ENCODE measurements at regions not wholly inside any gene's neighbourhood (a gene's known extent, or its start where the extent isn't known, plus 50 kb on each side); places are given as distances from the start of the nearest gene placed in this dataset.

DNA sequence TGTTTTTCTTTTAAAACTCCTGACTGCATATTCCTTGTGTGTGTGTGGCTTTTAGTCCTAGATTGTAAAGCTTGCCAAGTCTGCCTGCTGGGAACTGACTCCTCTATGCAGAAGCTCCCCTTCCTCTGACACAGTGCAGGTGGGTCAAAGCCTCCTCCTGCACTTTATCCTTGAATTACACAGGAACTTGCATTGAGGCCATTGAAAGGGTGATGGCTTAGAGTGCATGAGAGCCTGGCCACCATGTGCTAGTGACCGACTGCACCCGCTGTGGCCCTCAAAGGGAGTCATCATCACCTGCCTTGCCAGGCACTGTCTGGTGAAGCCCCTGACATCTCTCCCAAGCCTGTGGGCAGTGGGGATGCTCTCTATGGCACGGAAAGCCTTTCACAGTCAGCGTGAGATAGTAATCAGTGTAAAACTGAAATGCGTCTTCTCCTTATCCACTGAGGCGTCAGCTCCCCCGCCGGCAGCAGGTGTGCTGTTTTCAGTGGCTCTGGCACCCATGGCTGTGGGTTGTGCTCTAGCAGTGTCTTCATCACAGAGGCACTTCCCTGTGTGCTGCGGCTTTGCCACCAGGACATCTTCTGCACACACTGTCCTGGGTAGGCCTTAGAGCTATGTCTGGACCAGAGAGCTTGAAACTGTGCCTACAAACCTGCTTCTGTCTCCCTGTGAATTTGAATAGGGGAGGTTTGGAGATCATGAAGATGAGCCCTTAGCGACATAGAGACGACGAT is 87.9 kb downstream of the THBS2 start:
- 40 to 100% methylated on average over 1 to 2 of the region's 12 CpGs for WGBS, 2 donors (ENCODE audit: low coverage in 1 of 2)
- TF ChIP-seq POLR2AphosphoS5 (IDR thresholded peaks at IDR 0.05) = no peak
- no peak for TF ChIP-seq EP300 (IDR thresholded peaks at IDR 0.05)
- TF ChIP-seq POLR2A (IDR thresholded peaks at IDR 0.05) = no peak
- no peak for TF ChIP-seq CTCF (IDR thresholded peaks at IDR 0.05)
- no peak overlapping the region for H3K4me3 ChIP-seq

DNA sequence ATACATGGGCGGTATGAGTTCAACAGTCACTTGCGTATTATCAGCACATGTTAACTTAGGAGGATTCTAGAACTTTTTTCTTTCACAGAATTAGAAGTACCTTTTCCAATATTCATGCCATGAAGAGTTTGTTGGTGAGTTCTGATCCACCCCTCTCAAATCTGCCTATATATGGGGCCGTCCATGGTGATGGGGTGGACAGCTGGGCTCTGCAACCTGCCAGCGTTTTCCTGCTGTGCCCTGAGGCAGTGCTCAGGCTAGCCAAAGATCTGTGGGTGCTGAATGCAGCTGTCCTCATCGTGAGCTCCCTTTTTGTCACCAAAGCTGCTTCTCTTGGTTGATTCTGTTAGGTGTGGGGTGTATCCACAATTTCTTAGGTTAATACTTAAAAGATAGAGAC is 88.7 kb downstream of the THBS2 start:
- Histone ChIP-seq H3K9me3 (no peaks in the 10 kb centered on the region), H3K4me3 (no peak overlapping the region), H3K36me3 (no peaks in the 10 kb centered on the region), H3K4me1 (peaks cover 0 to 7% (median 4%) of the 10 kb centered on the region in 3 donors), H3K27me3 (no peaks in the 10 kb centered on the region), H3K27ac (no peak overlapping the region)
- ATAC-seq = no peak
- no peak for TF ChIP-seq CTCF (IDR thresholded peaks at IDR 0.05)
- no peak for TF ChIP-seq EP300 (IDR thresholded peaks at IDR 0.05)
- TF ChIP-seq POLR2A (IDR thresholded peaks at IDR 0.05) = no peak
- TF ChIP-seq POLR2AphosphoS5 (IDR thresholded peaks at IDR 0.05) = no peak
- 70 to 100% methylated on average over 2 to 5 of the region's 5 CpGs for WGBS, 2 donors (ENCODE audit: low coverage in 1 of 2)

More for the DNA sequence above, 87.9 kb downstream of the THBS2 start:
- H3K36me3 ChIP-seq = no peaks in the 10 kb centered on the region
- no peaks in the 10 kb centered on the region for H3K27me3 ChIP-seq
- H3K27ac ChIP-seq = no peak overlapping the region
- peaks cover 0 to 7% (median 4%) of the 10 kb centered on the region in 3 donors for H3K4me1 ChIP-seq
- ATAC-seq = no peak
- no peaks in the 10 kb centered on the region for H3K9me3 ChIP-seq

DNA sequence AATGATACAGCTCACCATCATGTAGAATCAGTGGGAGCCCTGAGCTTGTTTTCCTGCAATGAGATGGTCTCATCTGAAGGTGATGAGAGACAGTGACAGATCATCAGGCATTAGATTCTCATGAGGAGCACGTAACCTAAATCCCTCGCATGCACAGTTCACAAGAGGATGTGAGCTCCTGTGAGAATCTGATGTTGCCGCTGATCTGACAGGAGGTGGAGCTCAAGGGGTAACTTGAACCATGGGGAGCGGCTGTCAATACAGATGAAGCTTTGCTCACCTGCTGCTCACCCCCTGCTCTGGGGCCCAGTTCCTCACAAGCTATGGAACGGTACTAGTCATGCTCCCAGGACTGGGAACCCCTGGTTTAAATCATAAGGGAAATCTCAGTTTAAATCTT is 89.2 kb downstream of the THBS2 start:
- TF ChIP-seq POLR2A (IDR thresholded peaks at IDR 0.05) (no peak), POLR2AphosphoS5 (IDR thresholded peaks at IDR 0.05) (no peak), EP300 (IDR thresholded peaks at IDR 0.05) (no peak), CTCF (IDR thresholded peaks at IDR 0.05) (no peak)
- Histone ChIP-seq H3K9me3 (no peaks in the 10 kb centered on the region), H3K4me3 (no peak overlapping the region), H3K36me3 (no peaks in the 10 kb centered on the region), H3K4me1 (peaks cover 0 to 7% (median 4%) of the 10 kb centered on the region in 3 donors), H3K27ac (no peak overlapping the region), H3K27me3 (no peaks in the 10 kb centered on the region)
- ATAC-seq = no peak
- 87 to 100% methylated on average over 4 to 5 of the region's 5 CpGs for WGBS, 2 donors (ENCODE audit: low coverage in 1 of 2)

GRCh38 chr6:169163411-169163901 is 90.2 kb downstream of the THBS2 start:
- no peak for TF ChIP-seq EP300 (IDR thresholded peaks at IDR 0.05)
- TF ChIP-seq POLR2A (IDR thresholded peaks at IDR 0.05) = no peak
- no peak for TF ChIP-seq CTCF (IDR thresholded peaks at IDR 0.05)
- no peak for TF ChIP-seq POLR2AphosphoS5 (IDR thresholded peaks at IDR 0.05)
- WGBS, 2 donors (ENCODE audit: low coverage in 1 of 2) = 80 to 100% methylated on average over 1 of the region's 4 CpGs
- no peak for ATAC-seq

More at GRCh38 chr6:169163411-169163901, 90.2 kb downstream of the THBS2 start:
- Histone ChIP-seq H3K27ac (peak overlapping the region in 3 of 4 donors; percentile 41 to 72 (median 45)), H3K4me1 (peaks cover 0 to 15% (median 6%) of the 10 kb centered on the region in 3 donors), H3K36me3 (no peaks in the 10 kb centered on the region), H3K27me3 (no peaks in the 10 kb centered on the region), H3K4me3 (no peak overlapping the region), H3K9me3 (no peaks in the 10 kb centered on the region)

Measured in gastroesophageal sphincter (tissue), 4 donors.